Stomach (tissue), 8 donors: ENCODE measurements at regions not wholly inside any gene's neighbourhood (a gene's known extent, or its start where the extent isn't known, plus 50 kb on each side); places are given as distances from the start of the nearest gene placed in this dataset.

Experiments used
- DNase-seq, 2 donors: peaks; one replicate each; pipeline versions ENCODE4 v3.0.0 to v3.0.0-alpha.2; 2013 to 2019
- H3K27ac ChIP-seq, 5 donors: fragments of 200-600 bp in 4 of 5; sonication (generic) in 4 of 5; one replicate each; pipeline ENCODE4 v1.5.1; 2013 to 2019; ENCODE audit warnings: mild to moderate bottlenecking in 1 of 5, moderate library complexity in 1 of 5
- H3K27me3 ChIP-seq, 3 donors: fragments of 200-600 bp; sonication (generic); one replicate each; pipeline ENCODE4 v1.5.1; 2017 to 2019; ENCODE audit warnings: mixed run types in 1 of 3
- H3K36me3 ChIP-seq, 4 donors: fragments of 200-600 bp; sonication (generic); 1 replicate in 3 of 4; 2 replicates in 1 of 4; pipeline ENCODE4 v1.5.1; 2016 to 2019
- H3K4me1 ChIP-seq, 4 donors: fragments of 200-600 bp; sonication (generic); one replicate each; pipeline ENCODE4 v1.5.1; 2016 to 2019
- H3K4me3 ChIP-seq, 4 donors: fragments of 200-600 bp; sonication (generic) in 3 of 4; one replicate each; pipeline ENCODE4 v1.5.1; 2016 to 2019; ENCODE audit warnings: mild to moderate bottlenecking in 1 of 4
- H3K9me3 ChIP-seq, 4 donors: fragments of 200-600 bp; sonication (generic); one replicate each; pipeline ENCODE4 v1.5.1; 2016 to 2019
- EP300 ChIP-seq: sonication (generic); formaldehyde crosslinking; IDR thresholded peaks from one replicate; pipeline ENCODE4 v1.6.1; 2017; ENCODE audit warnings: antibody characterized with exemption
- POLR2A ChIP-seq, 4 donors: fragments of 450-650 bp; IDR thresholded peaks; one replicate each; pipeline ENCODE4 v1.6.1; 2016; ENCODE audit warnings: antibody characterized with exemption in 4 of 4, control low read depth in 2 of 4, mild to moderate bottlenecking in 1 of 4, moderate library complexity in 1 of 4
- POLR2AphosphoS5 ChIP-seq, 3 donors: sonication (generic); formaldehyde crosslinking; IDR thresholded peaks; one replicate each; pipeline ENCODE4 v1.6.1; 2016; ENCODE audit warnings: antibody characterized with exemption in 3 of 3
- WGBS, 5 donors: extraction: QIAGEN DNeasy Blood & Tissue Kit in 3 of 5; methylation state at CpG; one replicate each; pipeline versions ENCODE4 v1.1.5 to v1.1.7; 2013 to 2018; 5-methylcytosine and 5-hydroxymethylcytosine counted together
- intact Hi-C: fragments of 100-400 bp; cut with DNase I; formaldehyde crosslinking; loops from one replicate; pipeline ENCODE4 v1.15.1; 2023; ENCODE audit warnings: low total_unique reads
- TF ChIP-seq, protein P1 (sequence below), 7 experiments: fragments of 450-650 bp in 4 of 7; fragments of 200-600 bp in 3 of 7; sonication (generic) in 3 of 7; IDR thresholded peaks; one replicate each; pipeline ENCODE4 v1.5.1; 2016 to 2019; ENCODE audit warnings: antibody characterized with exemption in 7 of 7, control low read depth in 2 of 7, mild to moderate bottlenecking in 1 of 7
- donor health status: healthy with polysubstance abuse.
- donor health status: Bipolar disorder and iron deficiency.
- donor health status: healthy.

DNA sequence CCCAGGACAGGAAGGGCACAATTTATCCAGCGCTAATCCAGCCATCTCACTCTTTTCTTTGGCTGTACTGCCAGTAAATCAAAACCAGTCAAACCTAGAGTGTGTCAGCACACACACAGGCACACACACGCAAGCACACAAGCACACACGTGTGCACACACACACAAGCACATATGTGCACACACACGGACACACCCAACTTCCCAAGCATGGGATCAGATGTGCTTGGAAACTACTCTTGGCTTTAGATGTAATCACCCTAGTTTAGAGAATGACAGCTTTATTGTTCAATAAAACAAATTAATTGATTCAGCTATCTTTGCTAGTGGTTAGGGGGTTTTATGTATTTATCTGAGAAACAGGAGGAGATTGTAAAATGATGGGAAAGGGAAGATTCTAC is 615.0 kb upstream of the MKI67 start:
- WGBS, 5 donors, result 82 to 87% (median 84%) methylated on average over 4 of the region's 4 CpGs
- H3K36me3 ChIP-seq, result no peaks in the 10 kb centered on the region

DNA sequence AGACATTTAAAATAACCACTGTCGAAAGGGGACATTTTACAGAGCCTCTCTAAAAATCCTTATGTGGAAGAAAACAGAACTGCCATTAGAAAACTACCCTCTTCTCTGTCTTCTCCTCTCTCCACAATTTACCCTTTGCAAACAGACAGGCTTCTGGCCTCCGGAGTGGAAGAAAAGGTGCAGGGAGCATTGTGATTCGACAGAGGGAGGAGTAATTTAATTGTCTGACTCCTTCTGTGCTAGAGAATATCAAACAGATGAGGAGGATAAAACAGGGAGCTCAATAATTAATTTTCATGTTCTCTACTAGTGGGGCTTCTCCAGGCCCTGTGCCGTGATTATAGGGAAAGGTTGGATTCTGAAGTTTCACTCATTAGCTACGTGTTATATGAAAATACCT is 615.5 kb upstream of the MKI67 start:
- intact Hi-C loops, result no loop called here
- H3K4me1 ChIP-seq, result no peaks in the 10 kb centered on the region
- no peak for DNase-seq
- no peak overlapping the region for H3K4me3 ChIP-seq
- WGBS, 5 donors, result 70 to 83% (median 74%) methylated on average over 5 of the region's 5 CpGs
- no peak overlapping the region for H3K27ac ChIP-seq
- peaks cover 0 to 26% (median 3%) of the 10 kb centered on the region in 3 donors for H3K27me3 ChIP-seq
- no peaks in the 10 kb centered on the region for H3K36me3 ChIP-seq
- no peak for TF ChIP-seq POLR2AphosphoS5 (IDR thresholded peaks at IDR 0.05)
- TF ChIP-seq, protein P1, sequence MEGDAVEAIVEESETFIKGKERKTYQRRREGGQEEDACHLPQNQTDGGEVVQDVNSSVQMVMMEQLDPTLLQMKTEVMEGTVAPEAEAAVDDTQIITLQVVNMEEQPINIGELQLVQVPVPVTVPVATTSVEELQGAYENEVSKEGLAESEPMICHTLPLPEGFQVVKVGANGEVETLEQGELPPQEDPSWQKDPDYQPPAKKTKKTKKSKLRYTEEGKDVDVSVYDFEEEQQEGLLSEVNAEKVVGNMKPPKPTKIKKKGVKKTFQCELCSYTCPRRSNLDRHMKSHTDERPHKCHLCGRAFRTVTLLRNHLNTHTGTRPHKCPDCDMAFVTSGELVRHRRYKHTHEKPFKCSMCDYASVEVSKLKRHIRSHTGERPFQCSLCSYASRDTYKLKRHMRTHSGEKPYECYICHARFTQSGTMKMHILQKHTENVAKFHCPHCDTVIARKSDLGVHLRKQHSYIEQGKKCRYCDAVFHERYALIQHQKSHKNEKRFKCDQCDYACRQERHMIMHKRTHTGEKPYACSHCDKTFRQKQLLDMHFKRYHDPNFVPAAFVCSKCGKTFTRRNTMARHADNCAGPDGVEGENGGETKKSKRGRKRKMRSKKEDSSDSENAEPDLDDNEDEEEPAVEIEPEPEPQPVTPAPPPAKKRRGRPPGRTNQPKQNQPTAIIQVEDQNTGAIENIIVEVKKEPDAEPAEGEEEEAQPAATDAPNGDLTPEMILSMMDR (IDR thresholded peaks at IDR 0.05), result no peak
- TF ChIP-seq POLR2A (IDR thresholded peaks at IDR 0.05), result no peak
- TF ChIP-seq EP300, result no peak
- H3K9me3 ChIP-seq, result no peaks in the 10 kb centered on the region

More for the DNA sequence above, 615.0 kb upstream of the MKI67 start:
- H3K4me1 ChIP-seq, result no peaks in the 10 kb centered on the region
- intact Hi-C loops, result no loop called here
- H3K27ac ChIP-seq, result no peak overlapping the region
- no peaks in the 10 kb centered on the region for H3K9me3 ChIP-seq
- TF ChIP-seq POLR2A (IDR thresholded peaks at IDR 0.05) (no peak), POLR2AphosphoS5 (IDR thresholded peaks at IDR 0.05) (no peak), EP300 (no peak)
- TF ChIP-seq, protein P1 (IDR thresholded peaks at IDR 0.05), result no peak
- no peak for DNase-seq
- no peak overlapping the region for H3K4me3 ChIP-seq
- H3K27me3 ChIP-seq, result peaks cover 0 to 26% (median 3%) of the 10 kb centered on the region in 3 donors

DNA sequence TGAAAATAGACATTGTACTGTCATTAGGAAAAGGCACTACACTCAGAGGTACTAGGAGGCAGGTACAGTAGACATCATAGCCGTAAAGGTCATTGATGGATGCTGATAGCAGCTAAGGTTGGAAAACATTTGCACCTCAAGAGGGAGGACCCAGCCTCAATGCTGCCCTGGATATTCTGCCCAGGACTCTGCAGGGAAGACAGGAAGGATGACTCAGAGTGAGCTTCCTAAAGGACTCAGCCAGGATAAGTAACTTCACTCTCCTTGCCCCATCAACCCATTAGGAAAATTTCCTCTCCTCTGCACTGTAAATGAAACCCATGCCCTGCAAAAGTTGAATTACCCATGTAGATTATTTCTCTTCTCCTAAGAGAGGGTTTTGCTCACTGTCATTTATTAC is 617.9 kb upstream of the MKI67 start:
- 86 to 100% (median 93%) methylated on average over 1 of the region's 1 CpG for WGBS, 5 donors
- no peaks in the 10 kb centered on the region for H3K9me3 ChIP-seq
- intact Hi-C loops, result no loop called here

DNA sequence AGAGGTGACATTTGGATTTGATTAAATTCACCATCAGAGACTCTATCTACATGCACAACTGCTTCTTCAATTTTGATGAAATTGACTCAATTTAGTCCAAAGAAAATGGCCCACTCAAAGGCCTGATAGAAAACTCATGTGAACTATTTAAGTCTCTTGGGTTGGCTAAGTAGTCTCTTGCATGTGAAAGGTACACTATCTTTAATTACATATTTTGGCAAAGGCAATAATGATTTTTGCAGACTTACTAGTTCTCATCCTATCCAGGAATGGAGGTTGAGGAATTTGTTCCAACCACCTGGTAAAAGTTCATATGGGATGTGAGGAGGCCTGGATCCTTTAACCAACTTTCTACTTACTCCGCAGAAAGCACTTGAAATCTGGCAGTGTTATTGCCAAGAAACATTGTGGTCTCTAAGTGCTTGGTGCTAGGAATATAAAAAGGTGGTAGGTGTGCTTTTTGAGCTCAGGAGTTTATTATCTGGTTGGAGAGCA is 618.6 kb upstream of the MKI67 start:
- no peak overlapping the region for H3K4me3 ChIP-seq
- H3K9me3 ChIP-seq, result no peaks in the 10 kb centered on the region
- no peaks in the 10 kb centered on the region for H3K36me3 ChIP-seq
- 81 to 100% (median 95%) methylated on average over 1 of the region's 1 CpG for WGBS, 5 donors
- no peaks in the 10 kb centered on the region for H3K4me1 ChIP-seq
- no peak for DNase-seq
- no peak overlapping the region for H3K27ac ChIP-seq
- intact Hi-C loops, result no loop called here
- TF ChIP-seq POLR2A (IDR thresholded peaks at IDR 0.05), result no peak
- H3K27me3 ChIP-seq, result peaks cover 0 to 20% (median 1%) of the 10 kb centered on the region in 3 donors

More for the DNA sequence above, 617.9 kb upstream of the MKI67 start:
- no peak overlapping the region for H3K27ac ChIP-seq
- TF ChIP-seq, protein P1 (IDR thresholded peaks at IDR 0.05), result no peak
- TF ChIP-seq POLR2AphosphoS5 (IDR thresholded peaks at IDR 0.05) (no peak), POLR2A (IDR thresholded peaks at IDR 0.05) (no peak), EP300 (no peak)
- H3K36me3 ChIP-seq, result no peaks in the 10 kb centered on the region
- no peak overlapping the region for H3K4me3 ChIP-seq
- H3K27me3 ChIP-seq, result peaks cover 0 to 22% (median 3%) of the 10 kb centered on the region in 3 donors
- DNase-seq, result no peak
- H3K4me1 ChIP-seq, result no peaks in the 10 kb centered on the region

DNA sequence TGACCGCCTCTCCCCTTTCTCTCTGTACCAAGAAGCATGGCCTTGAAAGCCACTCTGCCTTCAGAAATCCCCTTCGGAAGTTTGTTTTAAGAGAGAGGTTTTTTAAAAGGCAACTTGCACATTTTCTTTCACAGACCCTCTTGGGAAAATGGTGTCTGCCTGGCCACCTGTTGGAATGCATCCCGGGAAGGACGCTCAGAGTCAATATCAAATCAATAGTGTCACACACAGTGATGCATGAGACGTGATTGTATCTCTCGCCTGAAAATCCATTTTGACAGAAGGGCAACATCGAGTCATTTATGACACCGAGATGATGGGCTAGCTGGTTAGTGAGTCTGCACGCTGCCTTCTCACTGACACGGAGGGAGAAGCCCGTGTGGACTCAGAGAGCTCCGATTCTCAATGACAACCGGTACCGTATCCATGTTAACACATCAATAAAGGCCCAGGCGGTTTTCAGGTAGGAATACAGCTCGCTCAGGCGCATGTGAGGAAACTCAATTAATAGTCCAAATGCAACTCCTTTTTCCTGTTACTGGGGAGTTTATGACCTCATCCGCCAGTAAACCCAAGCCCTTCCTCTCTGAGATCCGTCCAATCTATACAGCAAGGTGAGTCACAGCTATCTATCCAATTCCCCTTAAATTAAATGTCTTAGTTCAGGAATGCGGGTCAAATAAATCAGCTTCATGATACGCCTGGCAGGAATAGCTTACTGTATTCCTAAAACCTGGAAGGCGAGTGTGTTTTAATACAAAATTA is 621.5 kb upstream of the MKI67 start:
- no peaks in the 10 kb centered on the region for H3K4me1 ChIP-seq
- TF ChIP-seq POLR2A (IDR thresholded peaks at IDR 0.05), result no peak
- TF ChIP-seq, protein P1 (IDR thresholded peaks at IDR 0.05), result no peak
- TF ChIP-seq POLR2AphosphoS5 (IDR thresholded peaks at IDR 0.05), result no peak
- TF ChIP-seq EP300, result no peak
- WGBS, 5 donors, result 86 to 93% (median 89%) methylated on average over 22 of the region's 22 CpGs
- no peaks in the 10 kb centered on the region for H3K36me3 ChIP-seq
- DNase-seq, result no peak
- H3K9me3 ChIP-seq, result peaks cover 0 to 10% (median 0%) of the 10 kb centered on the region in 4 donors
- intact Hi-C loops, result no loop called here
- H3K4me3 ChIP-seq, result no peak overlapping the region
- peaks cover 0 to under 1% (median 0%) of the 10 kb centered on the region in 3 donors for H3K27me3 ChIP-seq
- no peak overlapping the region for H3K27ac ChIP-seq
